Fibroblast of the aortic adventitia (primary cell): ENCODE measurements at regions not wholly inside any gene's neighbourhood (a gene's known extent, or its start where the extent isn't known, plus 50 kb on each side); places are given as distances from the start of the nearest gene placed in this dataset.

Experiments
- DNase-seq: peaks from one replicate; pipeline ENCODE4 v3.0.0-alpha.2; 2010; ENCODE audit warnings: low read depth
- H3K4me3 ChIP-seq: 2 replicates; pipeline ENCODE4 v1.5.1; 2011; ENCODE audit warnings: low read depth, mild to moderate bottlenecking, control low read depth, low read length, moderate library complexity
- CTCF ChIP-seq: IDR thresholded peaks from 2 replicates; pipeline ENCODE4 v1.5.1; 2011; ENCODE audit warnings: mild to moderate bottlenecking, low read length, control low read depth, inconsistent platforms; ENCODE audit not compliant: insufficient read depth

GRCh38 chr11:25769287-25769686 lies 562.6 kb upstream of the ANO3 start:
- no peak overlapping the region for H3K4me3 ChIP-seq
- DNase-seq = no peak
- TF ChIP-seq CTCF = no peak

- DNase-seq = no peak
- H3K4me3 ChIP-seq = no peak overlapping the region
- no peak for TF ChIP-seq CTCF
Measured at GRCh38 chr11:25771605-25772004, 560.3 kb upstream of the ANO3 start.

- no peak overlapping the region for H3K4me3 ChIP-seq
- no peak for DNase-seq
- no peak for TF ChIP-seq CTCF
Measured at GRCh38 chr11:25775603-25776002, 556.3 kb upstream of the ANO3 start.

- no peak for TF ChIP-seq CTCF
- no peak overlapping the region for H3K4me3 ChIP-seq
- no peak for DNase-seq
Measured at GRCh38 chr11:25776238-25776637, 555.7 kb upstream of the ANO3 start.

- TF ChIP-seq CTCF = no peak
- no peak for DNase-seq
- no peak overlapping the region for H3K4me3 ChIP-seq
Measured at GRCh38 chr11:25777343-25777742, 554.6 kb upstream of the ANO3 start.

GRCh38 chr11:25779033-25779432 lies 552.9 kb upstream of the ANO3 start:
- DNase-seq = no peak
- H3K4me3 ChIP-seq = no peak overlapping the region
- no peak for TF ChIP-seq CTCF

GRCh38 chr11:25787416-25787815 lies 544.5 kb upstream of the ANO3 start:
- TF ChIP-seq CTCF = no peak
- no peak overlapping the region for H3K4me3 ChIP-seq
- DNase-seq = no peak
